HUES64 (cell line): ENCODE measurements at regions not wholly inside any gene's neighbourhood (a gene's known extent, or its start where the extent isn't known, plus 50 kb on each side); places are given as distances from the start of the nearest gene placed in this dataset.

Experiments
- H3K27ac ChIP-seq: 2 replicates; pipeline ENCODE4 v1.7.0; 2013; ENCODE audit warnings: low read depth, low read length, inconsistent platforms
- H3K27me3 ChIP-seq: 2 replicates; pipeline ENCODE4 v1.6.1; 2013; ENCODE audit warnings: mild to moderate bottlenecking, low read length; ENCODE audit not compliant: insufficient read depth
- H3K36me3 ChIP-seq: 2 replicates; pipeline ENCODE4 v1.6.1; 2013; ENCODE audit warnings: mild to moderate bottlenecking, low read length; ENCODE audit not compliant: insufficient read depth
- H3K4me1 ChIP-seq: 2 replicates; pipeline ENCODE4 v1.6.1; 2013; ENCODE audit warnings: mild to moderate bottlenecking, low read length, moderate library complexity; ENCODE audit not compliant: insufficient read depth
- H3K4me3 ChIP-seq: 2 replicates; pipeline ENCODE4 v1.5.1; 2013; ENCODE audit warnings: mild to moderate bottlenecking, low read length, moderate library complexity
- H3K9ac ChIP-seq: 2 replicates; pipeline ENCODE4 v1.6.1; 2013; ENCODE audit warnings: mild to moderate bottlenecking, low read depth, low read length
- H3K9me3 ChIP-seq: 2 replicates; pipeline ENCODE4 v1.6.1; 2013; ENCODE audit warnings: low read depth, low read length; ENCODE audit not compliant: insufficient read depth
- WGBS: fragments of 150-250, 120-280 bp; methylation state at CpG from one replicate; pipeline ENCODE4 v1.1.7; 2013; ENCODE audit warnings: missing lambda C conversion rate; 5-methylcytosine and 5-hydroxymethylcytosine counted together

DNA sequence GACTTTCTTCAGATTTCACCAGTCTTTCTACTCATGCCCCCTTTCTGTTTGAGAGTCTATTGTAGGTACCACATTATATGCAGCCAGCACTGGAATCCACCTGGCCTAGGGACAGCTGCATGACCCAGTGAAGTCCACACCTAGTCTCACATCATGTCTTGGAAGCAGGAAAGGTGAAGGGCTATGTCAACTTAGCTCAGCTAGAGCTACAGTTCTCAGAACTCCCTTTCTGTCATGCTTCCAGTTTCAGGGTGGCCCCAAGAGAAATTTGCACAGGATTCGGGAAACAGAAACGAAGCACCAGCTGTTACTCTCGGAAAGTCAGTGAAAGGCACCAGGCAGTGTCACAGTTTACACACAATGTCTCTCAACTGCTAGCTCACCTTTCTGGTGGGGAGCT, 51.6 kb upstream of the NLRP1 start:
- Histone ChIP-seq H3K9ac (no peak overlapping the region), H3K36me3 (no peaks in the 10 kb centered on the region), H3K27ac (no peak overlapping the region), H3K4me1 (no peaks in the 10 kb centered on the region), H3K9me3 (no peaks in the 10 kb centered on the region), H3K27me3 (no peaks in the 10 kb centered on the region), H3K4me3 (no peak overlapping the region)
- 93% methylated on average over 3 of the region's 3 CpGs for WGBS

DNA sequence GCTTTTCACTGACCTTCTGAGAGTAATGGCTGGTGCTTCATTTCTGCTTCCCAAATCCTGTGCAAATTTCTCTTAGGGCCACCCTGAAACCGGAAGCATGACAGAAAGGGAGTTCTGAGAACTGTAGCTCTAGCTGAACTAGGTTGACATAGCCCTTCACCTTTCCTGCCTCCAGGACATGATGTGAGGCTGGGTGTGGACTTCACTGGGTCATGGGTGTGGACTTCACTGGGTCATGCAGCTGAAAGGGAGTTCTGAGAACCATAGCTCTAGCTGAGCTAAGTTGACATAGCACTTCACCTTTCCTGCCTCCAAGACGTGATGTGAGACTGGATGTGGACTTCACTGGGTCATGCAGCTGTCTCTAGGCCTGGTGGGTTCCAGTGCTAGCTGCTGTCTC, 54.3 kb upstream of the NLRP1 start:
- H3K4me3 ChIP-seq = no peak overlapping the region
- H3K27me3 ChIP-seq = no peaks in the 10 kb centered on the region
- H3K9me3 ChIP-seq = no peaks in the 10 kb centered on the region
- no peak overlapping the region for H3K27ac ChIP-seq
- 94% methylated on average over 2 of the region's 2 CpGs for WGBS
- no peaks in the 10 kb centered on the region for H3K36me3 ChIP-seq
- no peak overlapping the region for H3K9ac ChIP-seq
- no peaks in the 10 kb centered on the region for H3K4me1 ChIP-seq

DNA sequence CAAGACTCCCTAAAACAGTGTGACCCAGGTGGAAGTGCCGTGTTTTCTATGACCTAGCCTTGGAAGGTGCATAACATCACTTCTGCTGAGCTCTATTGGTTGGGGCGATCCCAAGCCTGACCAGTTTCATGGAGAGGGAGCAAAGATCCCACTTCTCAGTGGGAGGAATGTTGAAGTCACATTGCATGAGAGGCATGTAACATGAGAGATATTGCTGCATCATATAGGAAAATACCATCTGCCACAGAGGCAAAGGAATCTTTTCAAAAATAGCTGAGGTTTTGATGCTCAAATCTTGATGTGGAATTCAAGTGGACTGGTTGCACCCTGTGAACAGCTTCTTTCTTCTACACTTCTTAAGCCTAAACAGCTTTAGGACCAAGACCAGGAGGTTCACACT, 56.4 kb upstream of the NLRP1 start:
- H3K4me1 ChIP-seq = no peaks in the 10 kb centered on the region
- H3K27ac ChIP-seq = no peak overlapping the region
- H3K36me3 ChIP-seq = no peaks in the 10 kb centered on the region
- H3K4me3 ChIP-seq = no peak overlapping the region
- WGBS = 93% methylated on average over 2 of the region's 2 CpGs
- H3K9ac ChIP-seq = no peak overlapping the region
- no peaks in the 10 kb centered on the region for H3K9me3 ChIP-seq
- no peaks in the 10 kb centered on the region for H3K27me3 ChIP-seq

DNA sequence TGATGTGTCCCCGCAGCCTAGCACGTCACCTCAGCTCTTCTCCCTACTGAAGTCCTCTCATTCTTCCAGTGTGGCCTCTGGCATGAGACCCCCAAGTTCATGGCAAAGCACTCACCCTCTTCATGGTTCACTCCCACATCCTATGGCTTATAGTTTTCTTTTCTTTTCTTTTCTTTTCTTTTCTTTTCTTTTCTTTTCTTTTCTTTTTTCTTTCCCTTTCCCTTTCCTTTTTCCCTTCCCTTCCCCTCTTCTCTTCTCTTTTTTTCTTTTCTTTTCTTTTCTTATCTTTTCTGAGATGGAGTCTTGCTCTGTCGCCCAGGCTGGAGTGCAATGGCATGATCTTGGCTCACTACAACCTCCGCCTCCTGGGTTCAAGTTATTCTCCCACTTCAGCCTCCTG, 58.4 kb upstream of the NLRP1 start:
- Histone ChIP-seq H3K4me3 (no peak overlapping the region), H3K27ac (no peak overlapping the region), H3K36me3 (no peaks in the 10 kb centered on the region), H3K4me1 (no peaks in the 10 kb centered on the region), H3K9ac (no peak overlapping the region), H3K27me3 (no peaks in the 10 kb centered on the region), H3K9me3 (no peaks in the 10 kb centered on the region)
- 89% methylated on average over 4 of the region's 4 CpGs for WGBS

DNA sequence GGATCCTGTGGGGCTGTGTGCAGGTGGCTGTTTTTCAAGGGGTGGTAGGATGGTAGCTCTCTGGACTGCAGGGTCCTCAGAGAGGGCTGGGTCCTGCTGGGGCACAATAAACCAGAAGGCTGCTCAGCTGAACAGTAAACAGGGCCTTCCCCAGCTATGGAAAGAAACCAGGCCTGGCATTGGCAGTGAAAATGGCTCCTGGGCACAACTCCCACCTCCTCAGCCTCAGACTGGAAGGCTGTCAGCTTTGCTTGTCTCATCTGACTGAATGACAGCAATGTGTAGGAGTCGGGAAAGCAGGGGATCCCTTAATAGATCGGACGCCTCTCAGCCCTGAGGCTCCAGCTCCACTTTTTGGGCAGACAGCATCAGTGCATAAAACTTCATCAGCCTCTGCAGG, 59.8 kb upstream of the NLRP1 start:
- Histone ChIP-seq H3K4me1 (no peaks in the 10 kb centered on the region), H3K9me3 (no peaks in the 10 kb centered on the region), H3K9ac (no peak overlapping the region), H3K4me3 (no peak overlapping the region), H3K27ac (no peak overlapping the region), H3K27me3 (no peaks in the 10 kb centered on the region), H3K36me3 (no peaks in the 10 kb centered on the region)
- WGBS = 85% methylated on average over 3 of the region's 3 CpGs

DNA sequence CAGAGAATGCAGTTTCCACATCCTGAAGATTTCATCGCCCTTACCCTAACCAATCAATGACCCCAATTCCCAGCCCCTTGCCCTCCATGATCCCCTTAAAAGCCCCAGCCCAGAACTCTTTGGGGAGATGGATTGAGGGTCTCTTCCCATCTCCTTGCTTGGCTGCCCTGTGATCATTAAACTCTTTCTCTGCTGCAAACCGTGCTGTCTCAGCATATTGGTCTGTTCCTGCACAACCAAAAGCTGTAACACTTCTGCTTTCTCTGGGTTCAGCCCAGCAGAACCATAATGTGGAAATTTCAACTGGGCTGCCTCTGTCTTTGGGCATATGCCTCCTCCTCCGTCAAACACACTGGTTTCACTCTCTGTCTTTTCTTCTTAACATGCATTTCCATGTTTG, 67.0 kb upstream of the NLRP1 start:
- H3K4me3 ChIP-seq = no peak overlapping the region
- H3K9ac ChIP-seq = no peak overlapping the region
- no peaks in the 10 kb centered on the region for H3K27me3 ChIP-seq
- H3K9me3 ChIP-seq = peaks cover 18% of the 10 kb centered on the region
- no peaks in the 10 kb centered on the region for H3K4me1 ChIP-seq
- H3K27ac ChIP-seq = no peak overlapping the region
- 74% methylated on average over 3 of the region's 3 CpGs for WGBS
- no peaks in the 10 kb centered on the region for H3K36me3 ChIP-seq

DNA sequence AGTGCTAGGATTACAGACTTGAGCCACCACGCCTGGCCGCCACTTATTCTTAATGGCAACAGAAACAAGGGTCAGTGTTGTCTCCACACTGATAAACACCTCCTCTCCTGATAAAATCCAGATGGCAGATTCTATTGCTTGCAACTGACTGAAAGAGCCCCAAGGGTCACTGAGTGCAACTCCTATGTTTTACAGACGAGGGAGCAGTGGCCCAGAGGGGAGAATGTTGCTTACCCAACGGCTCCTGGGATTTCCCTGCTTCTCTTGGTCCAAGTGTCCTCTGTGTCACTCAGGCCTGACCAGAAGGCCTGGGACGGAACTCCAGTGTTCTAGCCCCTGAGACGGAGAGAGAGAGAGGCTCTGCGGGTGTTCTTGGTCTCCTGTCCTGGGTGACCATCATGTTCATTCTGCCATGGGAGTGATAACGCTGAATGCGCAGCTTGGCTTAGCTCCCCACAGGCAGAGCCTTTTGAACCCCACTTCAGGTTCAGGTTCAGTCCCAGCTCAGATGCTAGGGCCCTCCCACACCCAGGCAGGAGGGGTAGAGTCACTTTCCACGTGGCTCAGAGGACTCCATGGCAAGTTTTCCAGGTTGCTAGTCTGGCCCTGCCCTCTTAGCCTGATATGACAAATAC, 77.3 kb upstream of the NLRP1 start:
- no peak overlapping the region for H3K4me3 ChIP-seq
- no peaks in the 10 kb centered on the region for H3K4me1 ChIP-seq
- no peaks in the 10 kb centered on the region for H3K36me3 ChIP-seq
- no peaks in the 10 kb centered on the region for H3K27me3 ChIP-seq
- no peak overlapping the region for H3K27ac ChIP-seq
- 85% methylated on average over 10 of the region's 10 CpGs for WGBS
- H3K9me3 ChIP-seq = no peaks in the 10 kb centered on the region
- no peak overlapping the region for H3K9ac ChIP-seq

DNA sequence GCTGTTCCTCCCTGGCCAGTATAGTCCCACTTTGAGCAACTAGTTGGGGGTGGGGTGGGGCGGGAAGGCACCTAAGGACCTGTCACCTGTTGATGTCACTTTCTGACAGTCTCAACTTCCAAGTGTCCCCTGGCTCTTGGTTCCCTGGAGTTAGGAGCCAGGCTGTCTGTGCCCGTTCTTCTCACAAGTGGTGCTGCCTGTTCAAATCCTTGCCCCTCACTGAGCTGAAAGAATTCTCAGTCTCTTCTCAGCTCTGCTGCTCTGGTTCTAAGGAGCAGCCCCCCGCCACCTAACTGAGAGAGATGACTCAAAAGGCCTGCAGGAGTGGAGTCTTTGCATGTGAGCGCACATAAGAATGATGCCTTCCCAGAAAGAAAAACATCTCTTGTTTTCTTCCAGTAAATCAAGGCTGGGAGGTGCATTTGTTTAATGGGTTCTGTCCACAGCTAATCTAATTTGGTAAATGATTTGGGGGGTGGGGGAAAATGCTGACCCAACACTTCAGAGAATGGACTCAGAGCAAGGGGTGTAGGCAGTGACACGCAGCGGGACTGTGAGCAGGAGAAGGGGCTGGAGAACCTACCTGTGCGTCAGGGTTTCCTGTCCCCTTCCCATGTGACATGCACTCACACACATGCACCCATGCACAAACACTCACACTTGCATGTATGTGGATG, 78.2 kb upstream of the NLRP1 start:
- Histone ChIP-seq H3K27ac (no peak overlapping the region), H3K9me3 (no peaks in the 10 kb centered on the region), H3K36me3 (no peaks in the 10 kb centered on the region), H3K4me1 (no peaks in the 10 kb centered on the region), H3K4me3 (no peak overlapping the region), H3K9ac (no peak overlapping the region), H3K27me3 (no peaks in the 10 kb centered on the region)
- WGBS = 72% methylated on average over 7 of the region's 7 CpGs

DNA sequence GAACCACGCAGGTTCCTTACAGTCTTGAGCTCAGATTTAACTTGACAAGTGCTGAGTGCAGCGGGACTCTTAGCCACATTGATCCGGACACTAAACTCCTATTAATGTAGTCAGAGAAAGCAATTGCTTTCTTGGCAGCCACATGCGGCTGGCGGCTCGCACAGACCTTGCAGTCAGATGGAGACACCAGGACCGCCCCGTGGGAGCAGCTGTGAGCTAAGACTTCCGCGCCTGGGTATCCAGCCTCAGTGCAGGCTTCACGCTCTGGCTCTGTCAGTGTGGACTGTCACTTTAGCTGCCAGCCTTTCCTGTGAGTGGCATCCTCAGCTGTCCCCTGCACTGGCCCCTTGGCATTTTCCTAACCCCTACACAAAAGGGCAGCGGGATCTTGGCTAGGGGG, 80.9 kb upstream of the NLRP1 start:
- 90% methylated on average over 12 of the region's 12 CpGs for WGBS
- Histone ChIP-seq H3K9me3 (no peaks in the 10 kb centered on the region), H3K9ac (no peak overlapping the region), H3K27ac (no peak overlapping the region), H3K36me3 (no peaks in the 10 kb centered on the region), H3K27me3 (no peaks in the 10 kb centered on the region), H3K4me3 (no peak overlapping the region), H3K4me1 (no peaks in the 10 kb centered on the region)

DNA sequence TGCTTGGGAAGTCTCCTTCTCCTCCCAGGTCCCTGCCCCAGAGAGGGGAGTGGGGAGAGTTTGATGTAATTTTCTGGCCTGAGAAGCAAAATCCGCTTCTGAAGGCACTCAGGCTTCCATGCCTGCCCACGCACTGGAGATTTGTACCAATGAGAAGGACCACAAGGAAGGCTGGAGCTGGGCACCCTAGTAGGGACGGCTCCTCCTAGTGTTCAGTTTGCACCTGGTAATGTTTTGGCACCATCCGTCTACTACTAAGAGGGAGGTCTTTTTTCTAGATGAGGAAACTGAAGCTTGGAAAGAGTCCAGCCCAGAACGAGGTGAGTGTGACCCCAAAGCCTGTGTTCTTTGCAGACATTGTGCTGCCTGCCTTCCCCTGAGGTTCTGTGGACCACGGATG, 83.6 kb upstream of the NLRP1 start:
- Histone ChIP-seq H3K27ac (no peak overlapping the region), H3K4me3 (no peak overlapping the region), H3K36me3 (no peaks in the 10 kb centered on the region), H3K27me3 (no peaks in the 10 kb centered on the region), H3K4me1 (no peaks in the 10 kb centered on the region), H3K9ac (no peak overlapping the region), H3K9me3 (no peaks in the 10 kb centered on the region)
- WGBS = 77% methylated on average over 6 of the region's 6 CpGs

DNA sequence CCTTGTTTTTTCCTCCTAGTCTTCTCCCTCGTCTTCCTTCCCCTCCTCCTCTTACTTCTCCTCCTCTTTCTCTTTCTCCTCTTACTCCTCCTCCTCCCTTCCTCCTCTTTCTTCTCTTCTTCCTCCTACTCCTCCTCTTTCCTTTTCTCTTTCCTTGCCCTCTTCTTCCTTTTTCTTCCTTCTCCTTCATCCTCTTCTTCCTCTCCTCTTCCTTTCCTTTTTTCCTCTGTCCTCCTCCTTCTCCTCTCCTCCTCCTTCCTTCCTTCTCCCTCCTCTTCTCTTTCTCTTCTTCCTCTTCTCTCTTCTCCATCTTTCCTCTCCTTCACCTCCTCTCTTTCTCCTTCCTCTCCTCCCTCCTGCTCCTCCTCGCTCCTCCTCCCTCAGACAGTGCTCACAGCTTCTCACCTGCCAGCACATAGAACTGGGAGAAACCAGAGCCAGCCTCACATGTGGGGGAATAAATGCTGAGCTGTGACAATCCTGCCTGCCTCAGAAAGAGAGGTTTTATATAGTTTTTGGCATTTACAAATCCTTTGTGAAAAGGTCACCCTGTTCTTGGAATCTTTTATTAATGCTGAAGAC, 84.3 kb upstream of the NLRP1 start:
- Histone ChIP-seq H3K9me3 (no peaks in the 10 kb centered on the region), H3K4me3 (no peak overlapping the region)
- 89% methylated on average over 2 of the region's 2 CpGs for WGBS

More for the DNA sequence above, 84.3 kb upstream of the NLRP1 start:
- Histone ChIP-seq H3K4me1 (no peaks in the 10 kb centered on the region), H3K36me3 (no peaks in the 10 kb centered on the region), H3K27me3 (no peaks in the 10 kb centered on the region), H3K27ac (no peak overlapping the region), H3K9ac (no peak overlapping the region)
